GM11168 (cell line): ENCODE measurements at regions not wholly inside any gene's neighbourhood (a gene's known extent, or its start where the extent isn't known, plus 50 kb on each side); places are given as distances from the start of the nearest gene placed in this dataset.
"Not testable (repeated sequence)": the region's sequence is repeated elsewhere in the genome, so short reads cannot be mapped to it uniquely, and the experiment has no call there.

Source experiments
- in situ Hi-C: fragments of 300-500 bp; cut with MboI; formaldehyde crosslinking; loops from one replicate; pipeline ENCODE4 v1.12.0; 2022; ENCODE audit warnings: low sequenced_read_pairs; ENCODE audit not compliant: unreplicated experiment

GRCh38 chr13:40352802-40353562 is 313.5 kb downstream of the FOXO1 start:
- in situ Hi-C loops = no loop called here

GRCh38 chr13:40355126-40355724 is 311.2 kb downstream of the FOXO1 start:
- in situ Hi-C loops = no loop called here

DNA sequence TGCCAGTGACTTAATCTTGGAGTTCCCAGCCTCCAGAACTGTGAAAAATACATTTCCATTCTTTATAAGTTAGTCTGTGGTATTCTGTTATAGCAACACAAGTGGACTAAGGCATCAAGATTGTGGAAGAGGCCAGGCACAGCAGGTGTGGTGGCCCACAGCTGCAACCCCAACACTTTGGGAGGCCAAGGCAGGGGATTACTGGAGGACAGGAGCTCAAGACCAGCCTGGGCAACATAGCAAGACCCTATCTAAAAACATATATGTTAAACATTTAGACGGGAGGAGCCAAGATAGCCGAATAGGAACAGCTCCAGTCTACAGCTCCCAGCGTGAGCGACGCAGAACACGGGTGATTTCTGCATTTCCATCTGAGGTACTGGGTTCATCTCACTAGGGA is 310.4 kb downstream of the FOXO1 start:
- in situ Hi-C loops = no loop called here

DNA sequence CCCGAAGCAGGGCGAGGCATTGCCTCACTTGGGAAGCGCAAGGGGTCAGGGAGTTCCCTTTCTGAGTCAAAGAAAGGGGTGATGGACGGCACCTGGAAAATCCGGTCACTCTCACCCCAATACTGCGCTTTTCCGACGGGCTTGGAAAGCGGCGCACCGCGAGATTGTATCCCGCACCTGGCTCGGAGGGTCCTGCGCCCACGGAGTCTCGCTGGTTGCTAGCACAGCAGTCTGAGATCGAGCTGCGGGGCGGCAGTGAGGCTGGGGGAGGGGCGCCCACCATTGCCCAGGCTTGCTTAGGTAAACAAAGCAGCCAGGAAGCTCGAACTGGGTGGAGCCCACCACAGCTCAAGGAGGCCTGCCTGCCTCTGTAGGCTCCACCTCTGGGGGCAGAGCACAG is 310.0 kb downstream of the FOXO1 start:
- in situ Hi-C loops = not testable (repeated sequence)

DNA sequence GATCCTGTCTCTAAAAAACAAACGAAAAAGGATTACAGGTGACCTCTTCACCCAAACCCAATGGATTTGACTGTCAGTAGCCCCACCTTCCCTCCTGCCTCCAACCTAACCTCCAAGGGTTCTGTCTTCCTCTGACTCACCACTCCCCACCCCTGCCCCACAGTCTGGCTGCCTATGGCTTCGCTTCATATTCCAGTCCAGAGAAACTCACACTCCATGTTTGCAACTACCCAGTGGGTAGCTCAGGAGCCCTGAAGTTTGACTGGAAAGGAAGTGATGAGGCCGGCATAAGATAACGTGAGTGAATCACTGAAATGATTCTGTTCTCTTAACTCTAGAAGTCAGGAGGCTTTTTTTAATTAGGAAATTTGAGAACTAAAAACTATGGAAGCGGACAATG is 303.9 kb downstream of the FOXO1 start:
- in situ Hi-C loops = no loop called here

GRCh38 chr13:40363653-40364052 is 302.8 kb downstream of the FOXO1 start:
- in situ Hi-C loops = no loop called here

- in situ Hi-C loops = no loop called here
These were observed 300.3 kb downstream of the FOXO1 start for GRCh38 chr13:40366119-40366518.

DNA sequence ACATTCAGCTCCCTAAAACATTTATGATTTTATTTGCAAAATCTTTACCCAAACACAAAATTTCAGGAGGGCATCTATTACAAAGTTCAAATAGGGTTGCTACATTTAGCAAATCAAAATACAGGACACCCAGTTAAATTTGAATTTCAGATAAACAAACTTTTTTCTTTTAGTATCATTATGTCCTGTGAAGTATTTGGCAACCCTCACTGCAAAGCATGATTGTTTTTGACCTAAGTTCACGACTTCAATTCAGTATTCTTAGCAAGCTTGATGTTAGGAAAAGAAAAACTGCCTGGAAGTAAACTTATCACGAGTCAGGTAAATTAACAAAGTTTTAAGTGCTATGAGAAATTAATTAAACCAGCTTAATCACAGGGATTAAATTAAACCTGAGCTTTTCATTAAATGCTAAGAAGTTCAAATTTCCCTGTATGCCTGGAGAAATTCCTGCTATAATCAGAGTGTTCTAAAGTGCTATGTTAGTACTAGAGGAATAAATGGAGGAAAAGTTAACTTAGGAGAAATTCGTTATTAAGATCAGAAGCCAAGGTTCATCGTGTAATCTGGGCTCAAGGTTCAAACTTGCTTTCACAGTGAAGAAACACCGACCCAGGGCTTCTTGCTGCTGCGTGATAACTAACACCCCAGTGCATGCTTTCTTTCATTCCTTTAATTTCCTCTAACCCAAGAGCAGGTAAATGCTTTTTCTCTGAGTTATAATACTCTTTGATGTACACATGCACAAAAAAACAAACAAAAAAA is 298.1 kb downstream of the FOXO1 start:
- in situ Hi-C loops = no loop called here

DNA sequence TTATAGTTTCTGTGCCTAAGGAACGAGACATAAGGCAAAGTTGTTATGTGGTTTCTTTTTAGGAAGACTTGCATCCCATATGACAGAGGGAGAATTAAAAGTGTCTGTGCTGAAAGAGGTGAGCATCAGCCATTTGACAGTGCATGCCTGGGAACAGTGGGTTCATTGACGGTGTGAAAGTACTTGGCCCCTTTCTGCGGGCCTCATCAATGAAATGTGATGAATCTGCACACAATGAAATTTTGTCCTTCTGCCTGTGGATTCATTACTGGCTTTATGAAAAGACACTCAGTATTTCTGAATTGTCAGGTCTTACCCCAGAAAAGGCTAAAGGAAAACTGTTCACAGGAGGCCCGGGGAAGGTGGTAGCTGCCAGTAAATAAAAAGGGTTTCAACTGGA is 295.8 kb downstream of the FOXO1 start:
- in situ Hi-C loops = no loop called here

- in situ Hi-C loops = no loop called here
These were observed 294.8 kb downstream of the FOXO1 start for GRCh38 chr13:40371531-40372125.

- in situ Hi-C loops = not testable (repeated sequence)
These were observed 292.8 kb downstream of the FOXO1 start for GRCh38 chr13:40373608-40374007.

- in situ Hi-C loops = no loop called here
These were observed 290.8 kb downstream of the FOXO1 start for GRCh38 chr13:40375489-40376171.

- in situ Hi-C loops = no loop called here
These were observed 290.1 kb downstream of the FOXO1 start for GRCh38 chr13:40376296-40376849.

DNA sequence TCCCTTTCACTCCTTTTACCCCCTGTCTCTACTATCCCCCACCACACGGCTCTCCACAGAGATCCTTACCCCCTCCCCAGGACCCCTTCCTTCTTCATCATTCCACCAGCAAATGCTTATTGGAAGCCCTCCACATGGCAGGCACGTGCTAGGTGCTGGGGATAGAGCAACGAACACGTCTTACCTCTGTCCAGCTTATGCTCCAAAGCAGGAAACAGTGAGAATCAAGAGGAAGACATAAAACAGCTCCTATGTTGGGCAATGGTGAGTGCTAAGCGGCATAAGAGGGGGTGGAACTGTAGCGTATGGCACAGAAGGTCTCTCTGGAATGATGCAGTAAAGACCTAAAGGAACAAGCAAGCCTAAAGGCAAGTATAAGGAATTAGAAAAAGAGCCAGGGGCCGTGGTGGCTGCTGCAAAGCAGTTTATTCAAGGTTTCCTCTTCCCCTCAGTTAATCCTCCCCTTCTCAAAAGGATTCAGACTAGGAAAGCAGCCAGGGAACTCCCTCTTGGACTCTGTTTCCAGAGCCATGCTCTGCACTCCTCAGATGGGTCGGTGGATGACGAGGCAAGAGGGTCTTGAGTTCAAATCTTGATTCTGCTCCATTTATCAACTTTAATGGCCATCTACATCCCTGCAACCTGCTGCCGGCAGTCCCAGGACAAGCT is 289.4 kb downstream of the FOXO1 start:
- in situ Hi-C loops = no loop called here

DNA sequence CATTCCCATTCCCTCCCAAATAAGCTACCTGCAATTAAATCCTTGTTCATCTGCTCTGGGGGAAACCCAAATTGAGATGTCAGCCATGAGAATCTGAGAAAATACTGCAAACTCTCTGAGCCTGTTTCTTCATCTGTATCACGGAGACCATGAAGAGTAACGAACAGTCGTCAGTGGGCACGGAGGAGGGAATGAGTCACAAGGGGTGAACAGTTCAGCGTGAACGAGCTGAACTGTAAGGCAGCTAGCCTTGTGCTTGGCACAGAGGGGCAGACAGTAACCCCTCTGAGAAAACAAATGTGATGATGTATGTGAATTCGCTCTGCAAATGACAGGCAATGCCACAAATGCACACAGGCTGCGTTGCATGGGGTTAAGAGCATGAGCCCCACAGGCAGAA is 288.7 kb downstream of the FOXO1 start:
- in situ Hi-C loops = no loop called here

DNA sequence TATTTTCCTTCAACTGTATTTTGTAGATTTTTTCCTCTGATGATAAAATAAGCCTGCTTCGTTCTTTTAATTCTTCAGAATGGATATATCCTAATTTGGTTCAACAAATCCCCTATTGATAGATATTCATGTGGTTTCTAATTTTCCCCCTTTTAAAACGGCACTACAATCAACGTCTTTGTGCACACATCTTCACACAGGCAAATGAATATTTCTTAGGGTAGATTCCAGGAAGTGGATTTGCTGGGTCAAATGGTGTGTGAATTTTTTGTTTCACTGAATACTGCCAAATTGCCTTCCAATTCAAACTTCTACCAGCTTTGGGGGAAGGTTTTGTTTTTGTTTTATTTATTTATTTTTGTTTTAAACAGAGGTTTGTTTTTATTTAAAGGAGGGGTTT is 287.2 kb downstream of the FOXO1 start:
- in situ Hi-C loops = no loop called here

GRCh38 chr13:40379794-40380578 is 286.5 kb downstream of the FOXO1 start:
- in situ Hi-C loops = no loop called here

- in situ Hi-C loops = no loop called here
These were observed 284.3 kb downstream of the FOXO1 start for GRCh38 chr13:40381935-40382764.
